Embryonic facial prominence (tissue), 1 donor: ENCODE measurements at regions not wholly inside any gene's neighbourhood (a gene's known extent, or its start where the extent isn't known, plus 50 kb on each side); places are given as distances from the start of the nearest gene placed in this dataset.

Experiments used
- DNase-seq: peaks from one replicate; pipeline ENCODE4 v3.0.0-alpha.2; 2016; ENCODE audit errors: extremely low spot score

- DNase-seq, result no peak
Measured at GRCh38 chr1:239823852-239824251, 267.8 kb upstream of the FMN2 start.

GRCh38 chr1:239826211-239826610 is 265.5 kb upstream of the FMN2 start:
- no peak for DNase-seq

- no peak for DNase-seq
Measured at GRCh38 chr1:239826736-239827135, 264.9 kb upstream of the FMN2 start.

GRCh38 chr1:239829535-239829934 is 262.1 kb upstream of the FMN2 start:
- DNase-seq, result no peak

GRCh38 chr1:239831577-239832355 is 259.9 kb upstream of the FMN2 start:
- no peak for DNase-seq

GRCh38 chr1:239833723-239834122 is 258.0 kb upstream of the FMN2 start:
- no peak for DNase-seq

GRCh38 chr1:239835946-239836440 is 255.7 kb upstream of the FMN2 start:
- no peak for DNase-seq

- DNase-seq, result no peak
Measured at GRCh38 chr1:239840336-239840735, 251.3 kb upstream of the FMN2 start.

GRCh38 chr1:239840790-239841189 is 250.9 kb upstream of the FMN2 start:
- DNase-seq, result no peak

- DNase-seq, result no peak
Measured at GRCh38 chr1:239841631-239842030, 250.1 kb upstream of the FMN2 start.

- no peak for DNase-seq
Measured at GRCh38 chr1:239843541-239843940, 248.1 kb upstream of the FMN2 start.

GRCh38 chr1:239844833-239845232 is 246.8 kb upstream of the FMN2 start:
- no peak for DNase-seq

GRCh38 chr1:239854922-239855321 is 236.8 kb upstream of the FMN2 start:
- DNase-seq, result no peak

GRCh38 chr1:239856067-239856466 is 235.6 kb upstream of the FMN2 start:
- DNase-seq, result no peak

- no peak for DNase-seq
Measured at GRCh38 chr1:239856924-239857323, 234.8 kb upstream of the FMN2 start.

GRCh38 chr1:239858057-239858456 is 233.6 kb upstream of the FMN2 start:
- DNase-seq, result no peak

- DNase-seq, result no peak
Measured at GRCh38 chr1:239858529-239858928, 233.2 kb upstream of the FMN2 start.

GRCh38 chr1:239861985-239862384 is 229.7 kb upstream of the FMN2 start:
- DNase-seq, result no peak

- no peak for DNase-seq
Measured at GRCh38 chr1:239868058-239868832, 223.4 kb upstream of the FMN2 start.

GRCh38 chr1:239870194-239870593 is 221.5 kb upstream of the FMN2 start:
- no peak for DNase-seq

GRCh38 chr1:239872626-239873025 is 219.1 kb upstream of the FMN2 start:
- no peak for DNase-seq

GRCh38 chr1:239874831-239875230 is 216.9 kb upstream of the FMN2 start:
- no peak for DNase-seq
